HepG2 (cell line): ENCODE measurements at regions not wholly inside any gene's neighbourhood (a gene's known extent, or its start where the extent isn't known, plus 50 kb on each side); places are given as distances from the start of the nearest gene placed in this dataset.
"Not testable (repeated sequence)": the region's sequence is repeated elsewhere in the genome, so short reads cannot be mapped to it uniquely, and the experiment has no call there.

Experiments
- ATAC-seq: fragments of 200-7000 bp; cut with Tn5 transposase; 3 replicates; pipeline ENCODE4 v1.9.1; 2020; ENCODE audit warnings: mild to moderate bottlenecking, moderate library complexity
- BruUV-seq: library from RNA; stranded (reverse); fragments of 400-500 nt; replicated peaks from 2 replicates; lab custom pipeline; 2021; lab: Mats Ljungman, UMichigan
- CTCF ChIA-PET: fragments of 300-600 bp; formaldehyde crosslinking; extraction: SDS; loops from one replicate; lab custom pipeline; 2021; ENCODE audit warnings: low total read pairs, inconsistent platforms, low intra/inter-chr PET ratio; lab: Yijun Ruan, JAX
- POLR2A ChIA-PET: fragments of 350-600 bp; sonication (Branson Sonifier 250); formaldehyde crosslinking; loops from one replicate; lab custom pipeline; 2020; ENCODE audit warnings: antibody characterized with exemption, inconsistent platforms; lab: Yijun Ruan, JAX
- DNase-seq: peaks from one replicate; pipeline ENCODE4 v3.0.0-alpha.2; 2015; ENCODE audit warnings: low spot score
- FAIRE-seq: peaks from 3 replicates; lab custom pipeline; 2011; peaks lifted over from hg19 to GRCh38; lab: Jason Lieb, UNC
- H2AFZ ChIP-seq: one replicate; pipeline ENCODE4 v1.6.1; 2011; ENCODE audit warnings: low read length, inconsistent platforms
- H3K27ac ChIP-seq: fragments of 300-600 bp; 3 replicates; pipeline ENCODE4 v1.8.0; 2011; ENCODE audit warnings: mixed run types, mild to moderate bottlenecking, mixed read lengths, low read length, inconsistent platforms; ENCODE audit not compliant: insufficient read depth; ENCODE audit errors: extremely low read length
- H3K27me3 ChIP-seq, 2 experiments: fragments of 200-600 bp in 1 of 2; 2 replicates in 1 of 2; 3 replicates in 1 of 2; pipeline versions ENCODE4 v1.6.0 to v1.8.0; 2011; ENCODE audit warnings: low read length in 2 of 2, mild to moderate bottlenecking in 2 of 2, moderate library complexity in 2 of 2, inconsistent platforms in 1 of 2; ENCODE audit not compliant: insufficient read depth in 2 of 2, control insufficient read depth in 1 of 2
- H3K36me3 ChIP-seq, 2 experiments: fragments of 200-600 bp in 1 of 2; replicated peaks in 1 of 2; 2 replicates in 1 of 2; 3 replicates in 1 of 2; pipeline versions ENCODE4 v1.5.1 to v1.8.0; 2011; ENCODE audit warnings: low read length in 2 of 2, inconsistent platforms in 1 of 2; ENCODE audit not compliant: insufficient read depth in 2 of 2, control insufficient read depth in 1 of 2
- H3K4me1 ChIP-seq: 2 replicates; pipeline ENCODE4 v1.5.1; 2012; ENCODE audit warnings: low read length, inconsistent platforms; ENCODE audit not compliant: insufficient read depth
- H3K4me2 ChIP-seq: 2 replicates; pipeline ENCODE4 v1.6.0; 2011; ENCODE audit warnings: low read depth, low read length, inconsistent platforms
- H3K4me3 ChIP-seq, 3 experiments: fragments of 200-600 bp in 1 of 3; sonication (generic), shearing (Covaris generic) in 1 of 3; replicated peaks in 1 of 3; 2 replicates each; pipeline ENCODE4 v1.5.1; 2011 to 2016; ENCODE audit warnings: low read length in 3 of 3, inconsistent platforms in 2 of 3, low read depth in 2 of 3, mild to moderate bottlenecking in 2 of 3, control low read depth in 1 of 3, mixed read lengths in 1 of 3; ENCODE audit not compliant: insufficient read depth in 1 of 3
- H3K79me2 ChIP-seq: one replicate; pipeline ENCODE4 v1.6.1; 2011; ENCODE audit warnings: low read length, inconsistent platforms; ENCODE audit not compliant: insufficient read depth
- H3K9ac ChIP-seq: 2 replicates; pipeline ENCODE4 v1.6.0; 2011; ENCODE audit warnings: mild to moderate bottlenecking, low read depth, low read length, inconsistent platforms; ENCODE audit not compliant: insufficient read depth
- H3K9me3 ChIP-seq: 2 replicates; pipeline ENCODE4 v1.5.1; 2012; ENCODE audit warnings: mild to moderate bottlenecking, low read length
- H4K20me1 ChIP-seq: 2 replicates; pipeline ENCODE4 v1.6.0; 2011; ENCODE audit warnings: inconsistent platforms, mild to moderate bottlenecking, low read length, moderate library complexity; ENCODE audit not compliant: insufficient read depth
- DPF2 ChIP-seq: sonication (generic); formaldehyde crosslinking; IDR thresholded peaks from 2 replicates; pipeline ENCODE4 v1.4.0; 2020; ENCODE audit warnings: mild to moderate bottlenecking, low read depth, missing genetic modification reagents, borderline replicate concordance
- ETV5 ChIP-seq: IDR thresholded peaks from 2 replicates; pipeline ENCODE4 v1.6.1; 2018; ENCODE audit warnings: missing biosample characterization, missing genetic modification reagents, inconsistent platforms, borderline replicate concordance
- KDM1A ChIP-seq: IDR thresholded peaks from 2 replicates; pipeline ENCODE4 v1.6.1; 2016; ENCODE audit warnings: missing compliant biosample characterization
- MBD4 ChIP-seq: IDR thresholded peaks from 2 replicates; pipeline ENCODE4 v1.6.1; 2012; ENCODE audit warnings: low read length, inconsistent platforms, borderline replicate concordance
- MXD3 ChIP-seq: IDR thresholded peaks from 2 replicates; pipeline ENCODE4 v1.6.1; 2016; ENCODE audit warnings: mild to moderate bottlenecking, missing biosample characterization, missing genetic modification reagents
- PCBP1 ChIP-seq: fragments of 200-400 bp; formaldehyde crosslinking; IDR thresholded peaks from 2 replicates; pipeline ENCODE4 v1.6.1; 2017; ENCODE audit warnings: mild to moderate bottlenecking, low read depth, low read length, borderline replicate concordance
- PRDM4 ChIP-seq: sonication (generic); formaldehyde crosslinking; IDR thresholded peaks from 2 replicates; pipeline ENCODE4 v1.9.0; 2021; ENCODE audit warnings: missing genetic modification reagents, borderline replicate concordance
- SMYD3 ChIP-seq: sonication (generic); formaldehyde crosslinking; IDR thresholded peaks from 2 replicates; pipeline ENCODE4 v1.8.1; 2023; ENCODE audit warnings: mild to moderate bottlenecking, missing genetic modification reagents
- TRAFD1 ChIP-seq: sonication (generic); formaldehyde crosslinking; IDR thresholded peaks from 2 replicates; pipeline ENCODE4 v1.5.1; 2020; ENCODE audit warnings: missing genetic modification reagents, mild to moderate bottlenecking, borderline replicate concordance
- ZNF276 ChIP-seq: sonication (generic); formaldehyde crosslinking; IDR thresholded peaks from 2 replicates; pipeline ENCODE4 v1.4.0; 2020; ENCODE audit warnings: mild to moderate bottlenecking, low read depth, missing genetic modification reagents
- ZNF329 ChIP-seq: sonication (generic); formaldehyde crosslinking; IDR thresholded peaks from 2 replicates; pipeline ENCODE4 v1.9.0; 2021; ENCODE audit warnings: low read depth, mild to moderate bottlenecking, missing genetic modification reagents
- ZNF569 ChIP-seq: sonication (generic); formaldehyde crosslinking; IDR thresholded peaks from 2 replicates; pipeline ENCODE4 v1.5.0; 2020; ENCODE audit warnings: mild to moderate bottlenecking, missing genetic modification reagents, moderate library complexity, borderline replicate concordance
- ZNF788 ChIP-seq: sonication (generic); formaldehyde crosslinking; IDR thresholded peaks from 2 replicates; pipeline ENCODE4 v1.5.0; 2020; ENCODE audit warnings: mild to moderate bottlenecking, missing genetic modification reagents, borderline replicate concordance
- WGBS: methylation state at CpG from one replicate; pipeline ENCODE4 v1.1.6; 2017; ENCODE audit warnings: low lambda C conversion rate; 5-methylcytosine and 5-hydroxymethylcytosine counted together
- in situ Hi-C: cut with HindIII; loops from 2 replicates; pipeline ENCODE4 v1.10.0; 2017; ENCODE audit warnings: low pct_unique_long_range_greater_than_20kb; ENCODE audit not compliant: extremely low pct_ligation_motif_present
- intact Hi-C: fragments of 100-400 bp; cut with micrococcal nuclease; formaldehyde crosslinking; loops from one replicate; pipeline ENCODE4 v1.10.0; 2022; ENCODE audit not compliant: unreplicated experiment

GRCh38 chr7:13728430-13728829, 261.0 kb downstream of the ETV1 start:
- BruUV-seq, DNase-seq, intact Hi-C loops, H3K27ac ChIP-seq, ATAC-seq, H3K9ac ChIP-seq, H3K79me2 ChIP-seq, POLR2A ChIA-PET, in situ Hi-C loops, H3K4me2 ChIP-seq, CTCF ChIA-PET, H3K4me1 ChIP-seq, FAIRE-seq, H3K36me3 ChIP-seq, H2AFZ ChIP-seq, H3K4me3 ChIP-seq, H4K20me1 ChIP-seq, H3K27me3 ChIP-seq: not testable (repeated sequence)
- peaks cover 73% of the 10 kb centered on the region for H3K9me3 ChIP-seq
- WGBS, result 0% methylated on average over 4 of the region's 4 CpGs

- no peaks in the 10 kb centered on the region for H3K4me1 ChIP-seq
- BruUV-seq, result no TSS peak
- H3K79me2 ChIP-seq, result no peaks in the 10 kb centered on the region
- in situ Hi-C loops (no loop called here), intact Hi-C loops (no loop called here)
- peaks cover 58% of the 10 kb centered on the region for H3K9me3 ChIP-seq
- no peak overlapping the region for H3K4me2 ChIP-seq
- ATAC-seq (no peak), FAIRE-seq (no peak), DNase-seq (no peak)
- H2AFZ ChIP-seq, result no peak overlapping the region
- no peaks in the 10 kb centered on the region for H4K20me1 ChIP-seq
- H3K27ac ChIP-seq, result no peak overlapping the region
- CTCF ChIA-PET, result no interaction called here
- POLR2A ChIA-PET, result no interaction called here
- no peaks in the 10 kb centered on the region for H3K27me3 ChIP-seq
- H3K9ac ChIP-seq, result no peak overlapping the region
- no peaks in the 10 kb centered on the region for H3K36me3 ChIP-seq
- no peak overlapping the region for H3K4me3 ChIP-seq
- TF ChIP-seq PCBP1, result no peak
- no peak for TF ChIP-seq ETV5 (CRISPR knock-in tag)
- no peak for TF ChIP-seq TRAFD1 (CRISPR knock-in tag)
- TF ChIP-seq ZNF569 (CRISPR knock-in tag), result no peak
- TF ChIP-seq MBD4, result no peak
- no peak for TF ChIP-seq PRDM4
- TF ChIP-seq DPF2 (CRISPR knock-in tag), result no peak
- no peak for TF ChIP-seq MXD3 (CRISPR knock-in tag)
- no peak for TF ChIP-seq ZNF788 (CRISPR knock-in tag)
- TF ChIP-seq KDM1A (CRISPR knock-in tag), result no peak
- no peak for TF ChIP-seq ZNF329 (CRISPR knock-in tag)
- no peak for TF ChIP-seq ZNF276 (CRISPR knock-in tag)
- TF ChIP-seq SMYD3 (CRISPR knock-in tag), result no peak
These were observed 257.8 kb downstream of the ETV1 start for GRCh38 chr7:13731643-13732042.
